Endothelial cell (in vitro differentiated cells): ENCODE measurements at regions not wholly inside any gene's neighbourhood (a gene's known extent, or its start where the extent isn't known, plus 50 kb on each side); places are given as distances from the start of the nearest gene placed in this dataset.

ENCODE experiments used
- DNase-seq: peaks from one replicate; pipeline ENCODE4 v3.0.0; 2021; ENCODE audit warnings: low spot score
- H3K27ac Mint-ChIP-seq: one replicate; pipeline ENCODE4 v1.8.0; 2021; ENCODE audit warnings: mixed read lengths, inconsistent platforms; ENCODE audit not compliant: unreplicated experiment
- H3K27me3 Mint-ChIP-seq: one replicate; pipeline ENCODE4 v1.8.0; 2021; ENCODE audit warnings: mild to moderate bottlenecking, moderate library complexity, mixed read lengths, inconsistent platforms; ENCODE audit not compliant: unreplicated experiment
- H3K36me3 Mint-ChIP-seq: one replicate; pipeline ENCODE4 v1.8.0; 2021; ENCODE audit warnings: mild to moderate bottlenecking, low read depth, mixed read lengths, inconsistent platforms; ENCODE audit not compliant: unreplicated experiment
- H3K4me1 Mint-ChIP-seq: one replicate; pipeline ENCODE4 v1.8.0; 2021; ENCODE audit warnings: mild to moderate bottlenecking, mixed read lengths, inconsistent platforms; ENCODE audit not compliant: unreplicated experiment
- H3K4me3 Mint-ChIP-seq: one replicate; pipeline ENCODE4 v1.8.0; 2021; ENCODE audit warnings: mild to moderate bottlenecking, mixed read lengths, inconsistent platforms; ENCODE audit not compliant: unreplicated experiment
- H3K9me3 Mint-ChIP-seq: one replicate; pipeline ENCODE4 v1.8.0; 2021; ENCODE audit warnings: mixed read lengths, inconsistent platforms; ENCODE audit not compliant: unreplicated experiment
- TF ChIP-seq, protein P1 (sequence below): fragments of 200-600 bp; sonication (generic); IDR thresholded peaks from one replicate; pipeline ENCODE4 v1.5.0; 2021; ENCODE audit warnings: antibody characterized with exemption; ENCODE audit not compliant: unreplicated experiment

DNA sequence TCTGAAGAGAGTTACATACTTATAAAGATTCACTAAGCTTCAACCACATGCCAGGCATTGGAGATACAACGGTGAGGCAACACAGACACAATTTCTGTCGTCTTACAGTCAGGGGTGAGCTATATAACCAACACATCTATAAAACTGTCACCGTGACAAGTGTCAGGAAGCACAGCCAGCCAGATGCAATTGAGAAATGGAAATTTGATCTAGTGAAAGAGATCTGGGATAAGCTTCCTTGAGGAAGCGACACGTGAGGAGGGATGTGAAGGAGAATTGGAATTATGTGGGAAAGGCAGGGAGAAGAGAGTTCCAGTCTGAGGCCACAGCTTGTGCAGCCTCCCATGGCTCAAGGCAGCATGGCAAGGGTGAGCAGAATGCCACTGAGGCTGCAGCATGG, 50.9 kb upstream of the ZNF354B start:
- Mint-ChIP-seq H3K27me3 (no peaks in the 10 kb centered on the region), H3K27ac (no peak overlapping the region), H3K36me3 (no peaks in the 10 kb centered on the region), H3K4me1 (no peaks in the 10 kb centered on the region), H3K9me3 (peaks cover 13% of the 10 kb centered on the region), H3K4me3 (no peak overlapping the region)
- no peak for DNase-seq
- TF ChIP-seq, protein P1, sequence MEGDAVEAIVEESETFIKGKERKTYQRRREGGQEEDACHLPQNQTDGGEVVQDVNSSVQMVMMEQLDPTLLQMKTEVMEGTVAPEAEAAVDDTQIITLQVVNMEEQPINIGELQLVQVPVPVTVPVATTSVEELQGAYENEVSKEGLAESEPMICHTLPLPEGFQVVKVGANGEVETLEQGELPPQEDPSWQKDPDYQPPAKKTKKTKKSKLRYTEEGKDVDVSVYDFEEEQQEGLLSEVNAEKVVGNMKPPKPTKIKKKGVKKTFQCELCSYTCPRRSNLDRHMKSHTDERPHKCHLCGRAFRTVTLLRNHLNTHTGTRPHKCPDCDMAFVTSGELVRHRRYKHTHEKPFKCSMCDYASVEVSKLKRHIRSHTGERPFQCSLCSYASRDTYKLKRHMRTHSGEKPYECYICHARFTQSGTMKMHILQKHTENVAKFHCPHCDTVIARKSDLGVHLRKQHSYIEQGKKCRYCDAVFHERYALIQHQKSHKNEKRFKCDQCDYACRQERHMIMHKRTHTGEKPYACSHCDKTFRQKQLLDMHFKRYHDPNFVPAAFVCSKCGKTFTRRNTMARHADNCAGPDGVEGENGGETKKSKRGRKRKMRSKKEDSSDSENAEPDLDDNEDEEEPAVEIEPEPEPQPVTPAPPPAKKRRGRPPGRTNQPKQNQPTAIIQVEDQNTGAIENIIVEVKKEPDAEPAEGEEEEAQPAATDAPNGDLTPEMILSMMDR, result no peak

DNA sequence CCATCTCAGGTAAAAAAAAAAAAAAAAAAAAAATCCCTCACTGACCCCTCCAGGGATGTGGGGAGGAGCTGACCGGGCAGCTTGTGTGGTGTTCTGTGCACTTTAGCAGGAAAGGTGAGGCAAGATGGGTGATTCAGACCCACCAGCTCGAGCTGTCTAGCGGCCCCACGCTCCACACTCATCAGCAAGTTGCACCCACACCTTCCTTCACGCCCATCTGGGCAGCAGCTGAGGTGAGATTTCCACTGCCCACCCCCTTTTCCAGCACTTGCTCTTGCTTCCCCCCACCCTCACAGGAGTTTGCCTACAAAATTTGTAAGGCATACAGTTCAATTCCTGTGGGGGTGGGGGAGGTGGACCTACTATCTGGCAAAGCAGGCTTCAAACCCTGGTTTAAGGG, 58.7 kb upstream of the ZNF354B start:
- no peak overlapping the region for H3K27ac Mint-ChIP-seq
- peaks cover 17% of the 10 kb centered on the region for H3K36me3 Mint-ChIP-seq
- peaks cover 26% of the 10 kb centered on the region for H3K9me3 Mint-ChIP-seq
- no peak for DNase-seq
- TF ChIP-seq, protein P1, result no peak
- H3K27me3 Mint-ChIP-seq, result peaks cover 3% of the 10 kb centered on the region
- H3K4me1 Mint-ChIP-seq, result no peaks in the 10 kb centered on the region
- no peak overlapping the region for H3K4me3 Mint-ChIP-seq

DNA sequence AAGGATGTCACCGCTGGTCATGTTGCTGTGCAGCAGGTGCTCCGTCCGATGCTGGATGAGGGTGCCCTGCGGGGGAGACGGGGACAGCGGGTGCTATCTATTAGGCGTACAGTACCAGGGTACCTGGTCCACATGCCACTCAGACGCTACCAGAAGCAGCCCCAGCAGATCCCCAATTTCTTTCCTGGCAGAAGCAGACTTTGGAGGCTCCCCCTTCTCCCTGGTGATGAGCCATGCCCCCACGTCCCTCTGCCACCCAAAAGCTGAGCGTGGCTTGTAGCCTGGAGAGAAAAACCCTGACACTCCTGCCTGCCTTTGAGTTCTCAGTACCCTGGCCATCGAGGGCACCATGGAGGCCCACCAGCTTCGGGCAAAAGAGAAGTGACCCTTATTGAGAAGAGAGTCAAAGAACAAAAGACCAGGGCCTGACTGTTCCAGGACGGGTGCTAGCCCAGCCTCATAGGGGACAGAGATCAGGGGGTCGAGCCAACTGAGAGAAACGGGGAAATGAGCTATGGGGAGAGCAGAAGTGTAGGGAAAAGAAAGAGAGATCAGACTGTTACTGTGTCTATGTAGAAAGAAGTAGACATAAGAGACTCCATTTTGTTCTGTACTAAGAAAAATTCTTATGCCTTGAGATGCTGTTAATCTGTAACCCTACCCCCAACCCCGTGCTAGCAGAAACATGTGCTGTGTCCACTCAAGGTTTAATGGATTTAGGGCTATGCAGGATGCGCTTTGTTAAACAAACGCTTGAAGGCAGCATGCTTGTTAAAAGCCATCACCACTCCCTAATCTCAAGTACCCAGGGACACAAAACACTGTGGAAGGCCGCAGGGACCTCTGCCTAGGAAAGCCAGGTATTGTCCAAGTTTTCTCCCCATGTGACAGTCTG, 62.0 kb upstream of the ZNF354B start:
- Mint-ChIP-seq H3K4me1 (no peaks in the 10 kb centered on the region), H3K27me3 (peaks cover 5% of the 10 kb centered on the region), H3K36me3 (peaks cover 17% of the 10 kb centered on the region), H3K4me3 (peak overlapping the region; percentile 23), H3K9me3 (peaks cover 35% of the 10 kb centered on the region), H3K27ac (no peak overlapping the region)
- no peak for DNase-seq
- TF ChIP-seq, protein P1, result no peak

DNA sequence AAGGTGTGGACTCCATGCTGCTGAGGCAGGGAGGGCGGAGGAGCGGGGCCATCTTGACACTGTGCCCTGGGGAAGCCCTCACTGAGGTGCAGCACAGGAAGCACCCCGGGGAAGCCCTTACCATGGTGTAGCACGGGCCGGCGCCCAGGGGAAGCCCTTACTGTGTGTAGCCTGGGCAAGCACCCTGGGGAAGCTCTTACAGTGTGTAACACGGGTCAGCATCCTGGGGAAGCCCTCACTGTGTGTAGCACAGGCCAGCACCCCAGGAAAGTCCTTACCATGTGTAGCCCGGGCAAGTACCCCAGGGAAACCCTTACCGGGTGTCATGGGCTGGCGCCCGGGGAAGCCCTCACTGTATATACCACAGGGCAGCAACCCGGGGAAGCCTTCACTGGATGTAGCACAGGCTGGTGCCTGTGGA, 62.6 kb upstream of the ZNF354B start:
- TF ChIP-seq, protein P1, result no peak
- Mint-ChIP-seq H3K36me3 (peaks cover 21% of the 10 kb centered on the region), H3K4me1 (no peaks in the 10 kb centered on the region), H3K27me3 (peaks cover 7% of the 10 kb centered on the region), H3K4me3 (no peak overlapping the region), H3K27ac (no peak overlapping the region), H3K9me3 (peaks cover 40% of the 10 kb centered on the region)
- DNase-seq, result no peak
